Left lung (tissue), 4 donors: ENCODE measurements at regions not wholly inside any gene's neighbourhood (a gene's known extent, or its start where the extent isn't known, plus 50 kb on each side); places are given as distances from the start of the nearest gene placed in this dataset.
A peak's percentile ranks its signal among the peaks of the same experiment; 100 is the strongest.
"Not testable (repeated sequence)": the region's sequence is repeated elsewhere in the genome, so short reads cannot be mapped to it uniquely, and the experiment has no call there.

ENCODE experiments used
- ATAC-seq: fragments of 200-7000 bp; cut with Tn5 transposase; one replicate; pipeline ENCODE4 v1.9.1; 2020; ENCODE audit warnings: moderate library complexity
- DNase-seq, 4 donors: peaks; one replicate each; pipeline ENCODE4 v3.0.0-alpha.2; 2013 to 2020
- H3K27ac ChIP-seq, 2 donors: fragments of 200-600 bp; sonication (generic) in 1 of 2; one replicate each; pipeline versions ENCODE4 v1.5.0 to v1.8.0; 2020 to 2021
- H3K27me3 ChIP-seq, 2 donors: fragments of 200-600 bp; sonication (generic) in 1 of 2; one replicate each; pipeline versions ENCODE4 v1.5.0 to v1.8.0; 2020 to 2021
- H3K36me3 ChIP-seq, 2 donors: fragments of 200-600 bp; sonication (generic) in 1 of 2; one replicate each; pipeline versions ENCODE4 v1.5.0 to v1.8.0; 2020 to 2021
- H3K4me1 ChIP-seq, 2 donors: fragments of 200-600 bp; one replicate each; pipeline ENCODE4 v1.8.0; 2021
- H3K4me3 ChIP-seq, 2 donors: fragments of 200-600 bp; sonication (generic) in 1 of 2; one replicate each; pipeline versions ENCODE4 v1.5.0 to v1.8.0; 2020 to 2021; ENCODE audit warnings: mild to moderate bottlenecking in 1 of 2
- H3K9me3 ChIP-seq, 2 donors: fragments of 200-600 bp; sonication (generic) in 1 of 2; one replicate each; pipeline versions ENCODE4 v1.5.0 to v1.8.0; 2020 to 2021
- intact Hi-C, 2 donors: fragments of 100-400 bp; cut with DNase I; formaldehyde crosslinking; loops; one replicate each; pipeline versions ENCODE4 v1.11.2 to v1.14.2; 2022
- TF ChIP-seq, protein P1 (sequence below), 2 donors: fragments of 200-600 bp; sonication (generic) in 1 of 2; IDR thresholded peaks; one replicate each; pipeline versions ENCODE4 v1.5.0 to v1.8.0; 2021; ENCODE audit warnings: antibody characterized with exemption in 2 of 2
- donor health status: DM: no; HTN: yes; CAD: no.
- donor health status: DM: no; HTN: no; CAD: no.

DNA sequence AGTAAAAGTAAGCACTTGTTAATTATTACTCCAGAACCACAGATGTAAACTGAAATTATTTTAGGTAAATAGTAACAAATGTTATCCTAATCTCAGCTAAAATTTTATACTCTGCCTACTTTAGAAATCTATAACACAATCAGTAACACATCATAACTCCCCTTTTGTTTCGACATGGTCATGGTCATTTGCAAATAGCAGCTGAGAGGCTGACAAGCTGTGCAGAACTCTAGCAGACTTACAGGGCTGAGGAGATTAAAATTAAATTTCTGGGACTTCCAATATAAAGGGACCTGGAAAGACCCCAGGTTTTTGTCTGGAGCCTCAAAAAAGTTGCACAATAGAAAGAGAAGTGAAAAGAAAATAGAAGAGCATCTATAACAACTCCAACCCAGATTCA is 88.8 kb downstream of the PRL start:
- peak in 2 of 4 donors; percentile 11 to 42 for DNase-seq
- Histone ChIP-seq H3K4me1 (no peaks in the 10 kb centered on the region), H3K27me3 (no peaks in the 10 kb centered on the region), H3K36me3 (no peaks in the 10 kb centered on the region), H3K4me3 (no peak overlapping the region), H3K9me3 (no peaks in the 10 kb centered on the region), H3K27ac (no peak overlapping the region)
- ATAC-seq, result no peak
- TF ChIP-seq, protein P1, sequence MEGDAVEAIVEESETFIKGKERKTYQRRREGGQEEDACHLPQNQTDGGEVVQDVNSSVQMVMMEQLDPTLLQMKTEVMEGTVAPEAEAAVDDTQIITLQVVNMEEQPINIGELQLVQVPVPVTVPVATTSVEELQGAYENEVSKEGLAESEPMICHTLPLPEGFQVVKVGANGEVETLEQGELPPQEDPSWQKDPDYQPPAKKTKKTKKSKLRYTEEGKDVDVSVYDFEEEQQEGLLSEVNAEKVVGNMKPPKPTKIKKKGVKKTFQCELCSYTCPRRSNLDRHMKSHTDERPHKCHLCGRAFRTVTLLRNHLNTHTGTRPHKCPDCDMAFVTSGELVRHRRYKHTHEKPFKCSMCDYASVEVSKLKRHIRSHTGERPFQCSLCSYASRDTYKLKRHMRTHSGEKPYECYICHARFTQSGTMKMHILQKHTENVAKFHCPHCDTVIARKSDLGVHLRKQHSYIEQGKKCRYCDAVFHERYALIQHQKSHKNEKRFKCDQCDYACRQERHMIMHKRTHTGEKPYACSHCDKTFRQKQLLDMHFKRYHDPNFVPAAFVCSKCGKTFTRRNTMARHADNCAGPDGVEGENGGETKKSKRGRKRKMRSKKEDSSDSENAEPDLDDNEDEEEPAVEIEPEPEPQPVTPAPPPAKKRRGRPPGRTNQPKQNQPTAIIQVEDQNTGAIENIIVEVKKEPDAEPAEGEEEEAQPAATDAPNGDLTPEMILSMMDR (IDR thresholded peaks at IDR 0.05), result no peak
- intact Hi-C loops, result no loop called here

DNA sequence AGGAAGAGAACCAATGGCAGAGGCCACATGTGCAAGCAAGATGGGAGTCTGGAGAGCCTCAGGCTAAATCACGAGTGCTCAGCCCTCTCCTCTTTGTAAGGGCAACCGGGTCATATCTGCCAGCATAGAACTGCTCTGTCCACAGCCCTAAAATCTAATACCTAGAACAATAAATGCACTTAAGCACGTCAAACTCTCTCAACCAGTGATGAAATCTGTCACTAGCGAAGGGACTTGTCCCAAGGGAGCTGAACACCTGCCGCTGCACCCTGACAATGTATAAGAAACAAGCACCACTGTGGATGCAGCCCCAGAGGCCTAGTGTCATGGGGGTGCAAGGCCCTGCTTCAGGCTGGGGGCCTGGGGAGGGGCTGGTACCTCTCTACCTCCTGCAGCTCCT is 82.5 kb downstream of the PRL start:
- TF ChIP-seq, protein P1 (IDR thresholded peaks at IDR 0.05), result no peak
- no peak for ATAC-seq
- Histone ChIP-seq H3K36me3 (no peaks in the 10 kb centered on the region), H3K4me1 (no peaks in the 10 kb centered on the region), H3K27me3 (no peaks in the 10 kb centered on the region), H3K4me3 (no peak overlapping the region), H3K9me3 (no peaks in the 10 kb centered on the region), H3K27ac (no peak overlapping the region)
- no peak for DNase-seq
- intact Hi-C loops, result no loop called here

DNA sequence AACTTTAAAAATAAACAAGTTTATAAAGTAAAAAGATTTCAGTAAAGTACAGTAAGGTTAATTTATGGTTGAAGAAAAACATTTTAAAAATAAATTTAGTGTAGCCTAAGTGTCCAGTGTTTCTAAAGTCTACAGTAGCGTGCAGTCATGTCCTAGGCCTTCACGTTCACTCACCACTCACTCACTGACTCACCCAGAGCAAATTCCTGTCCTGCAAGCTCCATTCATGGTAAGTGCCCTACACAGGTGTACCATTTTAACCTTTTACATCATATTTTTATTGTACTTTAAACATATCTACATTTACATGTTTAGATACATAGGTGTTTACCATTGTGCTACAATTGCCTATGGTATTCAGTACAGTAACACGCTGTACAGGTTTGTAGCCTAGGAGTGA is 81.4 kb downstream of the PRL start:
- H3K36me3 ChIP-seq, ATAC-seq, intact Hi-C loops, DNase-seq, H3K27me3 ChIP-seq, H3K27ac ChIP-seq, H3K4me1 ChIP-seq, H3K4me3 ChIP-seq, H3K9me3 ChIP-seq: not testable (repeated sequence)

DNA sequence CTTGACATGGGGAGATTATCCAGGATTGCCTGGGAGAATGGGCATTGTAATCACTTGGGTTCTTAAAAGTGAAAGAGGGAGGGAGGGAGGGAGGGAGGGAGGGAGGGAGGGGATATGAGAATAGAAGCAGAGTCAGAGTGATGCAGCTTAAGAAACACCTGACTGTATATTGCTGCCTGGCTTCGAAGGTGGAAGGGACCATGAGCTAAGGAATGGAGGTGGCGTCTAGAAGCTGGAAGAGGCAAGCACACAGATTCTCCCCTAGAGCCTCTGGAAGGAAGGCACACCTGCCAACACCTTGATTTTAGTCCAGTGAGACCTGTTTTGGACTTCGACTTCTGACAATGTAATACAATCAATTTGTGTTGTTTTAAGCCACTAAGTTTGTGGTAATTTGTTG is 78.4 kb downstream of the PRL start:
- ATAC-seq (no peak), DNase-seq (no peak)
- TF ChIP-seq, protein P1 (IDR thresholded peaks at IDR 0.05), result no peak
- Histone ChIP-seq H3K4me3 (no peak overlapping the region), H3K9me3 (no peaks in the 10 kb centered on the region), H3K27me3 (no peaks in the 10 kb centered on the region), H3K27ac (no peak overlapping the region), H3K4me1 (no peaks in the 10 kb centered on the region), H3K36me3 (no peaks in the 10 kb centered on the region)
- intact Hi-C loops, result no loop called here

DNA sequence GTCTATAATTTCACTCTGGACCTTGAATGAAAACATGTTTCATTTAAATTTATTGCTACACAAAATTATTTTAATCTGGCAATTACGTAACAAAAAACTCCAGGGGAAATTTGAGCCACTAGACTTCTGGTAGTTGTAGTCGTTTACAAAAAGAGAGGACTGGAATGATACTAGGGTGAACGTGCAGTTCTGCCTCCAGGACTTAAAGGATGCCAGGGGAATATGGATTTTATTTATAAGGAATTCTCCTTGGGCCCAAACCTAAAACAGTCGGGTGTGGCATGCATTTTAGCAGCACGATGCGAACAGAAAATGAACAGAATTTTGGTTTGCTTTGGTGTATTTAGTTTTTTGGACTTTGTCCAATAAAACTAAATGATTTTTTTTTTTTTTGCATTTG is 76.9 kb downstream of the PRL start:
- no peak for DNase-seq
- H3K4me3 ChIP-seq, result no peak overlapping the region
- intact Hi-C loops, result no loop called here
- H3K4me1 ChIP-seq, result no peaks in the 10 kb centered on the region
- TF ChIP-seq, protein P1 (IDR thresholded peaks at IDR 0.05), result no peak
- no peak for ATAC-seq
- no peaks in the 10 kb centered on the region for H3K36me3 ChIP-seq
- no peaks in the 10 kb centered on the region for H3K9me3 ChIP-seq
- H3K27ac ChIP-seq, result no peak overlapping the region
- H3K27me3 ChIP-seq, result no peaks in the 10 kb centered on the region

DNA sequence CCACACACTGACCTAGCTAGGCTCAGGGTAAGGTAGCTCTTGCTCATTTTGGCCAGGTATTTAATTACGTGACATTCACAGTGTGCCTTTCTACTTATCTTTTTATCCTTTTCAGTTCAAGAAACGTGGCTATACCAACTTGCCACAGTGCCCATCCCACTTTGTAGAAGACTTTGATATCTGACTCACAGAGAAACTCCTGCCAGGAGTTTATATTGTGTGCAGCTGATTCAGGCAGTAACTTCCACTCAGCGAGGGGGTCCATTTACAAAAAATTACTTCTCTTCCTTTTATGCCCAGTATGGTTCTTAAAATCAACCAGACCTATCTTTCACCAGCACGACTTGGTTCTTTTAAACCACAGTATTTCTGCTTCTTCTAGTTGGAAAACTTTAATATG is 75.6 kb downstream of the PRL start:
- no peak overlapping the region for H3K4me3 ChIP-seq
- no peak for ATAC-seq
- no peak for DNase-seq
- no peak overlapping the region for H3K27ac ChIP-seq
- H3K27me3 ChIP-seq, result no peaks in the 10 kb centered on the region
- no peaks in the 10 kb centered on the region for H3K36me3 ChIP-seq
- no peaks in the 10 kb centered on the region for H3K9me3 ChIP-seq
- intact Hi-C loops, result no loop called here
- H3K4me1 ChIP-seq, result no peaks in the 10 kb centered on the region
- TF ChIP-seq, protein P1 (IDR thresholded peaks at IDR 0.05), result no peak
